RWPE2 (cell line): ENCODE measurements at regions not wholly inside any gene's neighbourhood (a gene's known extent, or its start where the extent isn't known, plus 50 kb on each side); places are given as distances from the start of the nearest gene placed in this dataset.

Source experiments
- ATAC-seq: fragments of 200-7000 bp; cut with Tn5 transposase; 3 replicates; pipeline ENCODE4 v1.9.1; 2021; ENCODE audit warnings: low read depth
- DNase-seq: peaks from one replicate; pipeline ENCODE4 v3.0.0-alpha.2; 2020; ENCODE audit warnings: low spot score
- H3K27ac ChIP-seq: fragments of 450-650 bp; 2 replicates; pipeline ENCODE4 v1.5.1; 2017; ENCODE audit warnings: mild to moderate bottlenecking; ENCODE audit not compliant: poor library complexity, severe bottlenecking
- H3K27me3 ChIP-seq: fragments of 250-450 bp; sonication (Bioruptor Pico); 2 replicates; pipeline ENCODE4 v1.5.1; 2021; ENCODE audit warnings: mild to moderate bottlenecking, moderate library complexity; ENCODE audit not compliant: insufficient read depth, poor library complexity, severe bottlenecking
- H3K36me3 ChIP-seq: fragments of 250-450 bp; sonication (Bioruptor Pico); 2 replicates; pipeline ENCODE4 v1.5.1; 2020; ENCODE audit warnings: low read depth, mild to moderate bottlenecking, moderate library complexity
- H3K4me1 ChIP-seq: fragments of 250-450 bp; sonication (Bioruptor Pico); 2 replicates; pipeline ENCODE4 v1.5.1; 2021; ENCODE audit warnings: mild to moderate bottlenecking, moderate library complexity; ENCODE audit not compliant: insufficient read depth, poor library complexity, severe bottlenecking
- H3K4me3 ChIP-seq: fragments of 250-450 bp; sonication (Bioruptor Pico); 2 replicates; pipeline ENCODE4 v1.5.1; 2021; ENCODE audit warnings: mild to moderate bottlenecking, moderate library complexity; ENCODE audit not compliant: severe bottlenecking
- H3K9me3 ChIP-seq: fragments of 250-450 bp; sonication (Bioruptor Pico); 2 replicates; pipeline ENCODE4 v1.5.1; 2021; ENCODE audit warnings: mild to moderate bottlenecking, moderate library complexity; ENCODE audit not compliant: severe bottlenecking
- CTCF ChIP-seq: fragments of 450-650 bp; IDR thresholded peaks from one replicate; pipeline ENCODE4 v1.5.1; 2017; ENCODE audit warnings: mild to moderate bottlenecking, moderate library complexity; ENCODE audit not compliant: poor library complexity, severe bottlenecking

GRCh38 chr7:1372671-1373379 is 86.4 kb downstream of the MICALL2 start:
- DNase-seq (no peak), ATAC-seq (no peak)
- Histone ChIP-seq H3K36me3 (no peaks in the 10 kb centered on the region), H3K4me3 (no peak overlapping the region), H3K4me1 (no peaks in the 10 kb centered on the region), H3K27me3 (peaks cover 42% of the 10 kb centered on the region), H3K9me3 (no peaks in the 10 kb centered on the region), H3K27ac (no peak overlapping the region)
- no peak for TF ChIP-seq CTCF

- DNase-seq: no peak
- H3K27me3 ChIP-seq: peaks cover 11% of the 10 kb centered on the region
- H3K27ac ChIP-seq: no peak overlapping the region
- H3K9me3 ChIP-seq: no peaks in the 10 kb centered on the region
- no peak overlapping the region for H3K4me3 ChIP-seq
- no peaks in the 10 kb centered on the region for H3K36me3 ChIP-seq
- no peak for TF ChIP-seq CTCF
- ATAC-seq: no peak
- no peaks in the 10 kb centered on the region for H3K4me1 ChIP-seq
Observed at GRCh38 chr7:1377111-1377909, 82.0 kb downstream of the MICALL2 start.

- H3K36me3 ChIP-seq: no peaks in the 10 kb centered on the region
- H3K4me1 ChIP-seq: no peaks in the 10 kb centered on the region
- H3K27me3 ChIP-seq: no peaks in the 10 kb centered on the region
- no peak for TF ChIP-seq CTCF
- no peaks in the 10 kb centered on the region for H3K9me3 ChIP-seq
- DNase-seq (no peak), ATAC-seq (no peak)
- no peak overlapping the region for H3K27ac ChIP-seq
- no peak overlapping the region for H3K4me3 ChIP-seq
Observed at GRCh38 chr7:1378610-1379601, 80.4 kb downstream of the MICALL2 start.

- ATAC-seq (no peak), DNase-seq (no peak)
- no peaks in the 10 kb centered on the region for H3K9me3 ChIP-seq
- no peaks in the 10 kb centered on the region for H3K36me3 ChIP-seq
- H3K4me3 ChIP-seq: no peak overlapping the region
- H3K27ac ChIP-seq: no peak overlapping the region
- peaks cover 14% of the 10 kb centered on the region for H3K27me3 ChIP-seq
- H3K4me1 ChIP-seq: no peaks in the 10 kb centered on the region
- no peak for TF ChIP-seq CTCF
Observed at GRCh38 chr7:1380231-1380815, 78.9 kb downstream of the MICALL2 start.
